ENCODE measurements at regions not wholly inside any gene's neighbourhood (a gene's known extent, or its start where the extent isn't known, plus 50 kb on each side); places are given as distances from the start of the nearest gene placed in this dataset.

GRCh38 chr3:150094150-150094933 is 123.6 kb upstream of the PFN2 start:
- Histone ChIP-seq H3K4me3 (ENCODE audit: low read length in 2 of 2) (no peak overlapping the region), H3K36me3 (ENCODE audit: control insufficient read depth in 2 of 2, insufficient read depth in 2 of 2, low read length in 2 of 2) (no peaks in the 10 kb centered on the region), H3K27ac (ENCODE audit: low read depth in 2 of 2, low read length in 2 of 2) (no peak overlapping the region)

GRCh38 chr3:150091626-150092025 is 120.9 kb upstream of the PFN2 start:
- Histone ChIP-seq H3K27me3 (ENCODE audit: control insufficient read depth in 2 of 2, insufficient read depth in 2 of 2, low read length in 2 of 2) (no peaks in the 10 kb centered on the region), H3K9me3 (ENCODE audit: control insufficient read depth in 2 of 2, low read length in 2 of 2) (no peaks in the 10 kb centered on the region), H3K27ac (ENCODE audit: low read depth in 2 of 2, low read length in 2 of 2) (no peak overlapping the region), H3K36me3 (ENCODE audit: control insufficient read depth in 2 of 2, insufficient read depth in 2 of 2, low read length in 2 of 2) (no peaks in the 10 kb centered on the region), H3K9ac (ENCODE audit: low read depth in 1 of 2, low read length in 2 of 2) (no peak overlapping the region), H3K4me3 (ENCODE audit: low read length in 2 of 2) (no peak overlapping the region), H3K4me1 (ENCODE audit: control insufficient read depth in 2 of 2, insufficient read depth in 2 of 2, low read length in 2 of 2) (no peaks in the 10 kb centered on the region)

More at GRCh38 chr3:150094150-150094933, 123.6 kb upstream of the PFN2 start:
- Histone ChIP-seq H3K9me3 (ENCODE audit: control insufficient read depth in 2 of 2, low read length in 2 of 2) (no peaks in the 10 kb centered on the region), H3K4me1 (ENCODE audit: control insufficient read depth in 2 of 2, insufficient read depth in 2 of 2, low read length in 2 of 2) (no peaks in the 10 kb centered on the region), H3K9ac (ENCODE audit: low read depth in 1 of 2, low read length in 2 of 2) (no peak overlapping the region), H3K27me3 (ENCODE audit: control insufficient read depth in 2 of 2, insufficient read depth in 2 of 2, low read length in 2 of 2) (no peaks in the 10 kb centered on the region)

- Histone ChIP-seq H3K27ac (ENCODE audit: low read depth in 2 of 2, low read length in 2 of 2) (no peak overlapping the region), H3K36me3 (ENCODE audit: control insufficient read depth in 2 of 2, insufficient read depth in 2 of 2, low read length in 2 of 2) (no peaks in the 10 kb centered on the region), H3K4me1 (ENCODE audit: control insufficient read depth in 2 of 2, insufficient read depth in 2 of 2, low read length in 2 of 2) (no peaks in the 10 kb centered on the region), H3K27me3 (ENCODE audit: control insufficient read depth in 2 of 2, insufficient read depth in 2 of 2, low read length in 2 of 2) (no peaks in the 10 kb centered on the region), H3K9ac (ENCODE audit: low read depth in 1 of 2, low read length in 2 of 2) (no peak overlapping the region), H3K4me3 (ENCODE audit: low read length in 2 of 2) (no peak overlapping the region), H3K9me3 (ENCODE audit: control insufficient read depth in 2 of 2, low read length in 2 of 2) (no peaks in the 10 kb centered on the region)
These were observed 120.2 kb upstream of the PFN2 start for GRCh38 chr3:150090877-150091276.

- Histone ChIP-seq H3K36me3 (ENCODE audit: control insufficient read depth in 2 of 2, insufficient read depth in 2 of 2, low read length in 2 of 2) (no peaks in the 10 kb centered on the region), H3K9ac (ENCODE audit: low read depth in 1 of 2, low read length in 2 of 2) (no peak overlapping the region), H3K4me1 (ENCODE audit: control insufficient read depth in 2 of 2, insufficient read depth in 2 of 2, low read length in 2 of 2) (no peaks in the 10 kb centered on the region), H3K27me3 (ENCODE audit: control insufficient read depth in 2 of 2, insufficient read depth in 2 of 2, low read length in 2 of 2) (no peaks in the 10 kb centered on the region), H3K9me3 (ENCODE audit: control insufficient read depth in 2 of 2, low read length in 2 of 2) (no peaks in the 10 kb centered on the region), H3K4me3 (ENCODE audit: low read length in 2 of 2) (no peak overlapping the region), H3K27ac (ENCODE audit: low read depth in 2 of 2, low read length in 2 of 2) (no peak overlapping the region)
These were observed 119.3 kb upstream of the PFN2 start for GRCh38 chr3:150090006-150090405.

- Histone ChIP-seq H3K27me3 (ENCODE audit: control insufficient read depth in 2 of 2, insufficient read depth in 2 of 2, low read length in 2 of 2) (no peaks in the 10 kb centered on the region), H3K27ac (ENCODE audit: low read depth in 2 of 2, low read length in 2 of 2) (no peak overlapping the region), H3K4me3 (ENCODE audit: low read length in 2 of 2) (no peak overlapping the region), H3K9ac (ENCODE audit: low read depth in 1 of 2, low read length in 2 of 2) (no peak overlapping the region), H3K9me3 (ENCODE audit: control insufficient read depth in 2 of 2, low read length in 2 of 2) (no peaks in the 10 kb centered on the region), H3K4me1 (ENCODE audit: control insufficient read depth in 2 of 2, insufficient read depth in 2 of 2, low read length in 2 of 2) (no peaks in the 10 kb centered on the region), H3K36me3 (ENCODE audit: control insufficient read depth in 2 of 2, insufficient read depth in 2 of 2, low read length in 2 of 2) (no peaks in the 10 kb centered on the region)
These were observed 113.4 kb upstream of the PFN2 start for GRCh38 chr3:150084128-150084527.

GRCh38 chr3:150083655-150084042 is 113.0 kb upstream of the PFN2 start:
- no peak overlapping the region for H3K9ac ChIP-seq (ENCODE audit: low read depth in 1 of 2, low read length in 2 of 2)
- peak overlapping the region in 1 of 2 donors; percentile 48 for H3K4me3 ChIP-seq (ENCODE audit: low read length in 2 of 2)
- no peaks in the 10 kb centered on the region for H3K27me3 ChIP-seq (ENCODE audit: control insufficient read depth in 2 of 2, insufficient read depth in 2 of 2, low read length in 2 of 2)
- H3K9me3 ChIP-seq (ENCODE audit: control insufficient read depth in 2 of 2, low read length in 2 of 2), result no peaks in the 10 kb centered on the region
- no peaks in the 10 kb centered on the region for H3K36me3 ChIP-seq (ENCODE audit: control insufficient read depth in 2 of 2, insufficient read depth in 2 of 2, low read length in 2 of 2)
- no peak overlapping the region for H3K27ac ChIP-seq (ENCODE audit: low read depth in 2 of 2, low read length in 2 of 2)
- H3K4me1 ChIP-seq (ENCODE audit: control insufficient read depth in 2 of 2, insufficient read depth in 2 of 2, low read length in 2 of 2), result no peaks in the 10 kb centered on the region

- Histone ChIP-seq H3K4me1 (ENCODE audit: control insufficient read depth in 2 of 2, insufficient read depth in 2 of 2, low read length in 2 of 2) (no peaks in the 10 kb centered on the region), H3K9me3 (ENCODE audit: control insufficient read depth in 2 of 2, low read length in 2 of 2) (no peaks in the 10 kb centered on the region), H3K9ac (ENCODE audit: low read depth in 1 of 2, low read length in 2 of 2) (no peak overlapping the region), H3K4me3 (ENCODE audit: low read length in 2 of 2) (peak overlapping the region in 1 of 2 donors; percentile 48), H3K27me3 (ENCODE audit: control insufficient read depth in 2 of 2, insufficient read depth in 2 of 2, low read length in 2 of 2) (no peaks in the 10 kb centered on the region), H3K27ac (ENCODE audit: low read depth in 2 of 2, low read length in 2 of 2) (no peak overlapping the region), H3K36me3 (ENCODE audit: control insufficient read depth in 2 of 2, insufficient read depth in 2 of 2, low read length in 2 of 2) (no peaks in the 10 kb centered on the region)
These were observed 112.4 kb upstream of the PFN2 start for GRCh38 chr3:150082898-150083654.

GRCh38 chr3:150081084-150081483 is 110.4 kb upstream of the PFN2 start:
- Histone ChIP-seq H3K9ac (ENCODE audit: low read depth in 1 of 2, low read length in 2 of 2) (no peak overlapping the region), H3K4me3 (ENCODE audit: low read length in 2 of 2) (no peak overlapping the region), H3K9me3 (ENCODE audit: control insufficient read depth in 2 of 2, low read length in 2 of 2) (peaks cover 0 to 4% of the 10 kb centered on the region in 2 donors), H3K36me3 (ENCODE audit: control insufficient read depth in 2 of 2, insufficient read depth in 2 of 2, low read length in 2 of 2) (no peaks in the 10 kb centered on the region), H3K4me1 (ENCODE audit: control insufficient read depth in 2 of 2, insufficient read depth in 2 of 2, low read length in 2 of 2) (peaks cover 0 to 7% of the 10 kb centered on the region in 2 donors), H3K27ac (ENCODE audit: low read depth in 2 of 2, low read length in 2 of 2) (no peak overlapping the region), H3K27me3 (ENCODE audit: control insufficient read depth in 2 of 2, insufficient read depth in 2 of 2, low read length in 2 of 2) (no peaks in the 10 kb centered on the region)

- Histone ChIP-seq H3K9me3 (ENCODE audit: control insufficient read depth in 2 of 2, low read length in 2 of 2) (peaks cover 0 to 5% of the 10 kb centered on the region in 2 donors), H3K9ac (ENCODE audit: low read depth in 1 of 2, low read length in 2 of 2) (no peak overlapping the region), H3K27ac (ENCODE audit: low read depth in 2 of 2, low read length in 2 of 2) (no peak overlapping the region), H3K4me1 (ENCODE audit: control insufficient read depth in 2 of 2, insufficient read depth in 2 of 2, low read length in 2 of 2) (peaks cover 0 to 7% of the 10 kb centered on the region in 2 donors), H3K27me3 (ENCODE audit: control insufficient read depth in 2 of 2, insufficient read depth in 2 of 2, low read length in 2 of 2) (no peaks in the 10 kb centered on the region), H3K36me3 (ENCODE audit: control insufficient read depth in 2 of 2, insufficient read depth in 2 of 2, low read length in 2 of 2) (no peaks in the 10 kb centered on the region), H3K4me3 (ENCODE audit: low read length in 2 of 2) (no peak overlapping the region)
These were observed 109.5 kb upstream of the PFN2 start for GRCh38 chr3:150080058-150080730.
